Transverse colon (tissue), 4 donors: ENCODE measurements at regions not wholly inside any gene's neighbourhood (a gene's known extent, or its start where the extent isn't known, plus 50 kb on each side); places are given as distances from the start of the nearest gene placed in this dataset.

ENCODE experiments used
- DNase-seq: peaks from one replicate; pipeline ENCODE4 v3.0.0-alpha.2; 2019
- H3K27ac ChIP-seq, 4 donors: fragments of 200-600 bp; sonication (generic); 2 replicates each; pipeline ENCODE4 v1.5.1; 2016 to 2018; ENCODE audit warnings: inconsistent platforms in 4 of 4
- H3K27me3 ChIP-seq: fragments of 200-600 bp; sonication (generic); 2 replicates; pipeline ENCODE4 v1.5.1; 2017; ENCODE audit warnings: inconsistent platforms
- H3K36me3 ChIP-seq, 4 donors: fragments of 200-600 bp; sonication (generic); 2 replicates each; pipeline ENCODE4 v1.5.1; 2017 to 2019; ENCODE audit warnings: inconsistent platforms in 4 of 4
- H3K4me1 ChIP-seq, 4 donors: fragments of 200-600 bp; sonication (generic); 2 replicates each; pipeline ENCODE4 v1.5.1; 2017 to 2020; ENCODE audit warnings: inconsistent platforms in 4 of 4
- H3K4me3 ChIP-seq, 4 donors: fragments of 200-600 bp; sonication (generic); 1 replicate in 1 of 4; 2 replicates in 3 of 4; pipeline versions ENCODE4 v1.5.1 to v1.6.1; 2017 to 2019; ENCODE audit warnings: inconsistent platforms in 4 of 4
- H3K9me3 ChIP-seq, 2 donors: fragments of 200-600 bp; sonication (generic); 2 replicates each; pipeline ENCODE4 v1.5.1; 2017 to 2019; ENCODE audit warnings: inconsistent platforms in 2 of 2
- CTCF ChIP-seq, 5 experiments: fragments of 200-600 bp in 3 of 5; fragments of 450-650 bp in 2 of 5; sonication (generic) in 3 of 5; IDR thresholded peaks; 1 replicate in 2 of 5; 2 replicates in 3 of 5; pipeline ENCODE4 v1.5.1; 2016 to 2017; ENCODE audit warnings: antibody characterized with exemption in 5 of 5, inconsistent platforms in 3 of 5, mild to moderate bottlenecking in 2 of 5, moderate library complexity in 1 of 5
- EP300 ChIP-seq: sonication (generic); formaldehyde crosslinking; IDR thresholded peaks from one replicate; pipeline ENCODE4 v1.6.1; 2017; ENCODE audit warnings: antibody characterized with exemption, low read depth
- POLR2A ChIP-seq: fragments of 450-650 bp; IDR thresholded peaks from one replicate; pipeline ENCODE4 v1.6.1; 2016; ENCODE audit warnings: antibody characterized with exemption, mild to moderate bottlenecking, moderate library complexity
- POLR2AphosphoS5 ChIP-seq, 3 donors: sonication (generic); formaldehyde crosslinking; IDR thresholded peaks; one replicate each; pipeline ENCODE4 v1.6.1; 2016; ENCODE audit warnings: antibody characterized with exemption in 3 of 3
- WGBS, 2 donors: methylation state at CpG; one replicate each; pipeline ENCODE4 v1.1.5; 2018; ENCODE audit warnings: low coverage in 1 of 2; 5-methylcytosine and 5-hydroxymethylcytosine counted together
- in situ Hi-C, 4 donors: fragments of 200-750 bp; cut with MboI; loops; one replicate each; pipeline versions ENCODE4 v1.15.0 to v1.15.1; 2017; ENCODE audit warnings: low sequenced_read_pairs in 3 of 4, low pct_ligation_motif_present in 1 of 4, low pct_unique_long_range_greater_than_20kb in 1 of 4
- intact Hi-C: fragments of 100-400 bp; cut with DNase I; formaldehyde crosslinking; loops from one replicate; pipeline ENCODE4 v1.15.1; 2023; ENCODE audit warnings: low total_unique reads

GRCh38 chr17:72379516-72379915 is 258.7 kb downstream of the SOX9 start:
- Histone ChIP-seq H3K4me1 (no peaks in the 10 kb centered on the region), H3K36me3 (no peaks in the 10 kb centered on the region), H3K9me3 (no peaks in the 10 kb centered on the region), H3K4me3 (no peak overlapping the region), H3K27ac (no peak overlapping the region), H3K27me3 (no peaks in the 10 kb centered on the region)
- in situ Hi-C loops, result no loop called here
- no peak for DNase-seq
- WGBS, 2 donors, result 83 to 85% methylated on average over 5 to 11 of the region's 11 CpGs
- intact Hi-C loops, result no loop called here
- TF ChIP-seq POLR2A, result no peak
- TF ChIP-seq POLR2AphosphoS5 (IDR thresholded peaks at IDR 0.05), result no peak
- TF ChIP-seq EP300, result no peak
- TF ChIP-seq CTCF (IDR thresholded peaks at IDR 0.05), result no peak

GRCh38 chr17:72380120-72380519 is 259.3 kb downstream of the SOX9 start:
- H3K9me3 ChIP-seq, result no peaks in the 10 kb centered on the region
- in situ Hi-C loops, result no loop called here
- no peak for TF ChIP-seq POLR2A
- TF ChIP-seq EP300, result no peak
- TF ChIP-seq POLR2AphosphoS5 (IDR thresholded peaks at IDR 0.05), result no peak
- no peak for TF ChIP-seq CTCF (IDR thresholded peaks at IDR 0.05)
- no peaks in the 10 kb centered on the region for H3K36me3 ChIP-seq
- no peak overlapping the region for H3K27ac ChIP-seq
- intact Hi-C loops, result no loop called here
- no peak for DNase-seq
- no peaks in the 10 kb centered on the region for H3K27me3 ChIP-seq
- no peak overlapping the region for H3K4me3 ChIP-seq
- WGBS, 2 donors, result 87 to 100% methylated on average over 1 to 6 of the region's 6 CpGs
- no peaks in the 10 kb centered on the region for H3K4me1 ChIP-seq

GRCh38 chr17:72380737-72381136 is 259.9 kb downstream of the SOX9 start:
- Histone ChIP-seq H3K27me3 (no peaks in the 10 kb centered on the region), H3K4me3 (no peak overlapping the region), H3K9me3 (no peaks in the 10 kb centered on the region), H3K36me3 (no peaks in the 10 kb centered on the region), H3K27ac (no peak overlapping the region), H3K4me1 (no peaks in the 10 kb centered on the region)
- intact Hi-C loops, result no loop called here
- no peak for DNase-seq
- 67 to 100% methylated on average over 1 of the region's 1 CpG for WGBS, 2 donors
- TF ChIP-seq POLR2AphosphoS5 (IDR thresholded peaks at IDR 0.05) (no peak), POLR2A (no peak), EP300 (no peak)
- in situ Hi-C loops, result no loop called here

- in situ Hi-C loops (no loop called here), intact Hi-C loops (no loop called here)
- no peak for DNase-seq
- H3K27me3 ChIP-seq, result no peaks in the 10 kb centered on the region
- H3K9me3 ChIP-seq, result no peaks in the 10 kb centered on the region
- no peak overlapping the region for H3K27ac ChIP-seq
- no peaks in the 10 kb centered on the region for H3K36me3 ChIP-seq
- no peak for TF ChIP-seq POLR2A
- TF ChIP-seq EP300, result no peak
- TF ChIP-seq POLR2AphosphoS5 (IDR thresholded peaks at IDR 0.05), result no peak
- TF ChIP-seq CTCF (IDR thresholded peaks at IDR 0.05), result no peak
- H3K4me1 ChIP-seq, result no peaks in the 10 kb centered on the region
- H3K4me3 ChIP-seq, result no peak overlapping the region
- 88 to 90% methylated on average over 4 to 12 of the region's 12 CpGs for WGBS, 2 donors
Measured at GRCh38 chr17:72381597-72382397, 261.0 kb downstream of the SOX9 start.
